ENCODE measurements at regions not wholly inside any gene's neighbourhood (a gene's known extent, or its start where the extent isn't known, plus 50 kb on each side); places are given as distances from the start of the nearest gene placed in this dataset.

GRCh38 chr6:113616701-113617274 lies 240.4 kb upstream of the MARCKS start:
- TF ChIP-seq MYC (IDR thresholded peaks at IDR 0.05; ENCODE audit: low read depth, low read length): no peak
- no peak for TF ChIP-seq POLR2A (IDR thresholded peaks at IDR 0.05; ENCODE audit: extremely low read depth, insufficient read length)
- TF ChIP-seq, protein P1, sequence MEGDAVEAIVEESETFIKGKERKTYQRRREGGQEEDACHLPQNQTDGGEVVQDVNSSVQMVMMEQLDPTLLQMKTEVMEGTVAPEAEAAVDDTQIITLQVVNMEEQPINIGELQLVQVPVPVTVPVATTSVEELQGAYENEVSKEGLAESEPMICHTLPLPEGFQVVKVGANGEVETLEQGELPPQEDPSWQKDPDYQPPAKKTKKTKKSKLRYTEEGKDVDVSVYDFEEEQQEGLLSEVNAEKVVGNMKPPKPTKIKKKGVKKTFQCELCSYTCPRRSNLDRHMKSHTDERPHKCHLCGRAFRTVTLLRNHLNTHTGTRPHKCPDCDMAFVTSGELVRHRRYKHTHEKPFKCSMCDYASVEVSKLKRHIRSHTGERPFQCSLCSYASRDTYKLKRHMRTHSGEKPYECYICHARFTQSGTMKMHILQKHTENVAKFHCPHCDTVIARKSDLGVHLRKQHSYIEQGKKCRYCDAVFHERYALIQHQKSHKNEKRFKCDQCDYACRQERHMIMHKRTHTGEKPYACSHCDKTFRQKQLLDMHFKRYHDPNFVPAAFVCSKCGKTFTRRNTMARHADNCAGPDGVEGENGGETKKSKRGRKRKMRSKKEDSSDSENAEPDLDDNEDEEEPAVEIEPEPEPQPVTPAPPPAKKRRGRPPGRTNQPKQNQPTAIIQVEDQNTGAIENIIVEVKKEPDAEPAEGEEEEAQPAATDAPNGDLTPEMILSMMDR (IDR thresholded peaks at IDR 0.05; ENCODE audit: low read depth, low read length): no peak
- TF ChIP-seq, protein P2, sequence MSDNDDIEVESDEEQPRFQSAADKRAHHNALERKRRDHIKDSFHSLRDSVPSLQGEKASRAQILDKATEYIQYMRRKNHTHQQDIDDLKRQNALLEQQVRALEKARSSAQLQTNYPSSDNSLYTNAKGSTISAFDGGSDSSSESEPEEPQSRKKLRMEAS (IDR thresholded peaks at IDR 0.05; ENCODE audit: low read depth, low read length): no peak
- DNase-seq (ENCODE audit: low read depth): no peak
- no peak overlapping the region for H3K4me3 ChIP-seq (ENCODE audit: low read depth, low read length)

GRCh38 chr6:113619077-113619476 lies 238.1 kb upstream of the MARCKS start:
- no peak for TF ChIP-seq MYC (IDR thresholded peaks at IDR 0.05; ENCODE audit: low read depth, low read length)
- no peak for DNase-seq (ENCODE audit: low read depth)
- no peak overlapping the region for H3K4me3 ChIP-seq (ENCODE audit: low read depth, low read length)

DNA sequence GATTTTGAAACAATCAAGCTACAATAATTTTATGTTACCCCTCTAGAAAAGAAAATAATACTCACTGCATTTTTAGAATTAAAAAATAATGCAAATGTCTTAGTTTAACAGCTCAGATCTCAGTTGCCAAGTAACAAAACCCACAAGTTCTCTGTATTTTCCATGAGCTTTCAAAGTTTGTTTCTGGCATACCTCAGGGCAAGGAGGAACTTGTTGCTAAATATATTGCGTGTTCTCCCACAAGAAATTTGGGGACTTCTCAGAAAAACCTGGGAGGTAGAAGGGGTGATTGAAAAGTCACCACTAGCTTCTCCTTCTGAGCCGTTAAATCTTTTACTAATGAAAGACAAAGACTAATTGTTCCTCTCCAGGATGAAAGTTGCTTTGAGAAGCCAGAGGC lies 236.8 kb upstream of the MARCKS start:
- no peak overlapping the region for H3K4me3 ChIP-seq (ENCODE audit: low read depth, low read length)
- TF ChIP-seq MYC (IDR thresholded peaks at IDR 0.05; ENCODE audit: low read depth, low read length) (no peak), POLR2A (IDR thresholded peaks at IDR 0.05; ENCODE audit: extremely low read depth, insufficient read length) (no peak)
- TF ChIP-seq, protein P1 (IDR thresholded peaks at IDR 0.05; ENCODE audit: low read depth, low read length): no peak
- TF ChIP-seq, protein P2 (IDR thresholded peaks at IDR 0.05; ENCODE audit: low read depth, low read length): no peak
- DNase-seq (ENCODE audit: low read depth): no peak

DNA sequence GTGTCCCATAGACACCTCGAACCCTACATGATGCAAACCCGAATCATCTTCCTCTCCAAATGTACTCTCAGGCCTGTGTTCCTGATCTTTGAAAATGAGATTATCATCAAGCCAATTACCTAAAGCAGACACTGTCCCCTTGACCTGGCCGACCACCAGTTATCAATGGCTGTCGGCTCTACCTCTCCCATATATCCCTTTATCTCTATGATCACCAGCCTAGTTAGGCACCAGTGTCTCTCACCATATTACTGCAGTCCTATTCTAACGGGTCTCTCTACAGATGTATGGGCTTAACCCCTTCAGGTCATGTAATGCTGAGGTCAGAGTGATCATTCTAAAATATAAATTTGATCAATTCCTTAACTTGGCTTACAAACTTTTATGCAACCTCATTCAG lies 234.9 kb upstream of the MARCKS start:
- TF ChIP-seq, protein P2 (IDR thresholded peaks at IDR 0.05; ENCODE audit: low read depth, low read length): no peak
- TF ChIP-seq POLR2A (IDR thresholded peaks at IDR 0.05; ENCODE audit: extremely low read depth, insufficient read length) (no peak), MYC (IDR thresholded peaks at IDR 0.05; ENCODE audit: low read depth, low read length) (no peak)
- TF ChIP-seq, protein P1 (IDR thresholded peaks at IDR 0.05; ENCODE audit: low read depth, low read length): no peak
- no peak overlapping the region for H3K4me3 ChIP-seq (ENCODE audit: low read depth, low read length)
- no peak for DNase-seq (ENCODE audit: low read depth)

GRCh38 chr6:113623129-113623528 lies 234.0 kb upstream of the MARCKS start:
- TF ChIP-seq POLR2A (IDR thresholded peaks at IDR 0.05; ENCODE audit: extremely low read depth, insufficient read length) (no peak), MYC (IDR thresholded peaks at IDR 0.05; ENCODE audit: low read depth, low read length) (no peak)
- TF ChIP-seq, protein P2 (IDR thresholded peaks at IDR 0.05; ENCODE audit: low read depth, low read length): no peak
- TF ChIP-seq, protein P1 (IDR thresholded peaks at IDR 0.05; ENCODE audit: low read depth, low read length): no peak
- no peak for DNase-seq (ENCODE audit: low read depth)
- no peak overlapping the region for H3K4me3 ChIP-seq (ENCODE audit: low read depth, low read length)

DNA sequence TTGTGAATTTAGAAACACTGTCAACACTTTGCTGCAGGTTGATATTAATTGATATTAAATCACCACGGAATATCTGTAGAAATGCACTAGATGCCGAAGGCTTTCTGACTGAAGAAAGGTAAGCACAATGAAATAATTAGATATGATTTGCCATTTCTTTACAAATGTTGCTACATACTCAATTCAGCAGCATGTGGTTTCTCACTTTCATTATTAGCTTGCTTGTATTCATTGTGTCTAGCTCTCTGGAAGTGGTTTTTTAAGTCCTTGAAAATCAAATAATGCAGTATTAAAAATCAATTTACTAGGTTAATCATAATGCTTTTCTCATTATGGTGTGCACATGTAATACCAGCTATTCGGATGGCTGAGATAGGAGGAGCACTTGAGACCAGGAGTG lies 231.3 kb upstream of the MARCKS start:
- TF ChIP-seq, protein P2 (IDR thresholded peaks at IDR 0.05; ENCODE audit: low read depth, low read length): no peak
- TF ChIP-seq POLR2A (IDR thresholded peaks at IDR 0.05; ENCODE audit: extremely low read depth, insufficient read length) (no peak), MYC (IDR thresholded peaks at IDR 0.05; ENCODE audit: low read depth, low read length) (no peak)
- TF ChIP-seq, protein P1 (IDR thresholded peaks at IDR 0.05; ENCODE audit: low read depth, low read length): no peak
- DNase-seq (ENCODE audit: low read depth): no peak
- H3K4me3 ChIP-seq (ENCODE audit: low read depth, low read length): no peak overlapping the region

All from NB4 (cell line).